ENCODE measurements at regions not wholly inside any gene's neighbourhood (a gene's known extent, or its start where the extent isn't known, plus 50 kb on each side); places are given as distances from the start of the nearest gene placed in this dataset.

DNA sequence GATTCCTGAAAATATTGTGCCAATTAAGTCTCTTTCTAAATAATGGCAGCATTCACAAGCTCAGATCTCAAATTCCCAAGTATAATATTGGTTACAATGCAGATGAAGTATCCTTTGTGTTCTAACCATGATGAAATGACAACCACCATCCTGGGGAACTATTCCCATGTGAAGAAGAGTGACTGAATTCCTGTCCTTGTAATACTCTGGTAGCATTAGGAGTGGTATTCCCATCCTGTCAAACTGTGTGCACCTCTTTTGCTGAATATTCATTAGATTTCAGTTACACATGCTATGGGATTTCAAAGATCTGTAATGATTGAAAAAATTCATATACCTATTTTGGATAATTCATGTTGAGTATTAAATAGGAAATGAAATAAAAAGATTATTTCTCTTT is 86.1 kb upstream of the SMIM30 start:
- Histone ChIP-seq H3K27ac (ENCODE audit: low read depth in 2 of 2, low read length in 1 of 2) (no peak overlapping the region), H3K27me3 (ENCODE audit: insufficient read depth) (no peaks in the 10 kb centered on the region), H3F3A (replicated peaks; ENCODE audit: insufficient read depth) (peaks cover 6% of the 10 kb centered on the region), H3K9me3 (no peaks in the 10 kb centered on the region), H3K4me3 (ENCODE audit: low read depth in 2 of 2, low read length in 1 of 2) (no peak overlapping the region), H2AFZ (ENCODE audit: low read depth) (no peak overlapping the region), H3K9ac (no peak overlapping the region), H3K9me2 (no peaks in the 10 kb centered on the region), H3K36me3 (replicated peaks in 1 of 2; ENCODE audit: control insufficient read depth in 1 of 2, insufficient read depth in 2 of 2, low read length in 1 of 2) (no peaks in the 10 kb centered on the region), H3K4me1 (ENCODE audit: control insufficient read depth in 1 of 2, insufficient read depth in 2 of 2, low read depth in 1 of 2, low read length in 1 of 2) (peaks cover 1 to 4% of the 10 kb centered on the region in 2 experiments; a peak in 2 of 4 replicates), H4K20me1 (ENCODE audit: insufficient read depth) (no peaks in the 10 kb centered on the region), H3K79me2 (ENCODE audit: insufficient read depth) (no peaks in the 10 kb centered on the region), H3K4me2 (no peak overlapping the region)
- DNase-seq: no peak
- ChIA-PET CTCF (interaction anchor here (0.7 to 1.5 kb wide), 6 partner anchors 10 to 45 kb away, joined by 3 to 4 read pairs (median 4); no protein-coding TSS in a partner anchor), POLR2A (no interaction called here)
- TF ChIP-seq JUND (IDR thresholded peaks at IDR 0.05) (no peak), MEF2A (IDR thresholded peaks at IDR 0.05; ENCODE audit: borderline replicate concordance, low read depth) (no peak), NRF1 (IDR thresholded peaks at IDR 0.05; ENCODE audit: low read depth, low read length) (no peak), FOXM1 (IDR thresholded peaks at IDR 0.05; ENCODE audit: low read depth) (no peak), REST (IDR thresholded peaks at IDR 0.05; ENCODE audit: low read depth, low read length) (no peak), NFIC (IDR thresholded peaks at IDR 0.05; ENCODE audit: borderline replicate concordance) (no peak), RAD21 (IDR thresholded peaks at IDR 0.05; ENCODE audit: low read length) (no peak), GABPA (IDR thresholded peaks at IDR 0.05; ENCODE audit: low read depth) (no peak), MXI1 (IDR thresholded peaks at IDR 0.05; ENCODE audit: low read depth, low read length) (no peak), TAF1 (IDR thresholded peaks at IDR 0.05; ENCODE audit: borderline replicate concordance, low read depth, low read length) (no peak), POLR2AphosphoS5 (IDR thresholded peaks at IDR 0.05; ENCODE audit: low read depth, low read length) (no peak), FOXJ3 (CRISPR knock-in tag; IDR thresholded peaks at IDR 0.05) (no peak), FOSL2 (IDR thresholded peaks at IDR 0.05; ENCODE audit: borderline replicate concordance, low read depth) (no peak), TCF12 (IDR thresholded peaks at IDR 0.05) (no peak)
- TF ChIP-seq, protein P1, sequence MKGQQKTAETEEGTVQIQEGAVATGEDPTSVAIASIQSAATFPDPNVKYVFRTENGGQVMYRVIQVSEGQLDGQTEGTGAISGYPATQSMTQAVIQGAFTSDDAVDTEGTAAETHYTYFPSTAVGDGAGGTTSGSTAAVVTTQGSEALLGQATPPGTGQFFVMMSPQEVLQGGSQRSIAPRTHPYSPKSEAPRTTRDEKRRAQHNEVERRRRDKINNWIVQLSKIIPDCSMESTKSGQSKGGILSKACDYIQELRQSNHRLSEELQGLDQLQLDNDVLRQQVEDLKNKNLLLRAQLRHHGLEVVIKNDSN (IDR thresholded peaks at IDR 0.05; ENCODE audit: borderline replicate concordance, low read depth): no peak
- TF ChIP-seq, protein P2, sequence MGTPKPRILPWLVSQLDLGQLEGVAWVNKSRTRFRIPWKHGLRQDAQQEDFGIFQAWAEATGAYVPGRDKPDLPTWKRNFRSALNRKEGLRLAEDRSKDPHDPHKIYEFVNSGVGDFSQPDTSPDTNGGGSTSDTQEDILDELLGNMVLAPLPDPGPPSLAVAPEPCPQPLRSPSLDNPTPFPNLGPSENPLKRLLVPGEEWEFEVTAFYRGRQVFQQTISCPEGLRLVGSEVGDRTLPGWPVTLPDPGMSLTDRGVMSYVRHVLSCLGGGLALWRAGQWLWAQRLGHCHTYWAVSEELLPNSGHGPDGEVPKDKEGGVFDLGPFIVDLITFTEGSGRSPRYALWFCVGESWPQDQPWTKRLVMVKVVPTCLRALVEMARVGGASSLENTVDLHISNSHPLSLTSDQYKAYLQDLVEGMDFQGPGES (IDR thresholded peaks at IDR 0.05; ENCODE audit: low read depth, low read length): no peak
- TF ChIP-seq, protein P3, sequence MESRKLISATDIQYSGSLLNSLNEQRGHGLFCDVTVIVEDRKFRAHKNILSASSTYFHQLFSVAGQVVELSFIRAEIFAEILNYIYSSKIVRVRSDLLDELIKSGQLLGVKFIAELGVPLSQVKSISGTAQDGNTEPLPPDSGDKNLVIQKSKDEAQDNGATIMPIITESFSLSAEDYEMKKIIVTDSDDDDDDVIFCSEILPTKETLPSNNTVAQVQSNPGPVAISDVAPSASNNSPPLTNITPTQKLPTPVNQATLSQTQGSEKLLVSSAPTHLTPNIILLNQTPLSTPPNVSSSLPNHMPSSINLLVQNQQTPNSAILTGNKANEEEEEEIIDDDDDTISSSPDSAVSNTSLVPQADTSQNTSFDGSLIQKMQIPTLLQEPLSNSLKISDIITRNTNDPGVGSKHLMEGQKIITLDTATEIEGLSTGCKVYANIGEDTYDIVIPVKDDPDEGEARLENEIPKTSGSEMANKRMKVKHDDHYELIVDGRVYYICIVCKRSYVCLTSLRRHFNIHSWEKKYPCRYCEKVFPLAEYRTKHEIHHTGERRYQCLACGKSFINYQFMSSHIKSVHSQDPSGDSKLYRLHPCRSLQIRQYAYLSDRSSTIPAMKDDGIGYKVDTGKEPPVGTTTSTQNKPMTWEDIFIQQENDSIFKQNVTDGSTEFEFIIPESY (IDR thresholded peaks at IDR 0.05; ENCODE audit: borderline replicate concordance, low read depth): no peak
